ENCODE measurements at regions not wholly inside any gene's neighbourhood (a gene's known extent, or its start where the extent isn't known, plus 50 kb on each side); places are given as distances from the start of the nearest gene placed in this dataset.
A peak's percentile ranks its signal among the peaks of the same experiment; 100 is the strongest.

GRCh38 chr2:12302140-12302539, 414.6 kb upstream of the TRIB2 start:
- TF ChIP-seq CTCF (IDR thresholded peaks at IDR 0.05; ENCODE audit: poor library complexity, severe bottlenecking), result no peak
- no peak overlapping the region for H3K4me3 ChIP-seq (ENCODE audit: severe bottlenecking)
- H3K4me1 ChIP-seq (ENCODE audit: insufficient read depth, poor library complexity, severe bottlenecking), result peaks cover 28% of the 10 kb centered on the region
- H3K9me3 ChIP-seq (ENCODE audit: severe bottlenecking), result no peaks in the 10 kb centered on the region
- DNase-seq (ENCODE audit: low spot score) (no peak), ATAC-seq (ENCODE audit: low read depth) (no peak)
- H3K27ac ChIP-seq (ENCODE audit: poor library complexity, severe bottlenecking), result no peak overlapping the region
- no peaks in the 10 kb centered on the region for H3K27me3 ChIP-seq (ENCODE audit: insufficient read depth, poor library complexity, severe bottlenecking)
- no peaks in the 10 kb centered on the region for H3K36me3 ChIP-seq (ENCODE audit: low read depth)

DNA sequence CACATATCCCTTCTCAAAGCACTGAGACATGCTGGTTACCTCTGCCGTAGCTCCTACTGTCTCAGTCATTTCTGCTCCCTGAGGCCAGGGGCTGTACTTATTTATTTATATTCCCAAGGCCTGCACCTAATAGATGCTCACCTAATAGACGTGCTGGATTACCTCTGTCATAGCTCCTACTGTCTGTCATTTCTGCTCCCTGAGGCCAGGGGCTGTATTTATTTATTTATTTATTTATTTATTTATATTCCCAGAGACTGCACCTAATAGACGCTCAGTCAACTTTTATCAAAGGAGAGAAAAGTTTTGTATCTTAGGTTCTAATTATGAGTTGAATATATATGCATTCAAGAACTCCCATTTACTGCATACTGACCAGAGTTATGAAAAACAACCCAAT, 414.0 kb upstream of the TRIB2 start:
- Histone ChIP-seq H3K27me3 (ENCODE audit: insufficient read depth, poor library complexity, severe bottlenecking) (no peaks in the 10 kb centered on the region), H3K9me3 (ENCODE audit: severe bottlenecking) (no peaks in the 10 kb centered on the region), H3K4me3 (ENCODE audit: severe bottlenecking) (no peak overlapping the region), H3K4me1 (ENCODE audit: insufficient read depth, poor library complexity, severe bottlenecking) (peaks cover 28% of the 10 kb centered on the region), H3K27ac (ENCODE audit: poor library complexity, severe bottlenecking) (peak overlapping the region; percentile 44), H3K36me3 (ENCODE audit: low read depth) (no peaks in the 10 kb centered on the region)
- ATAC-seq (ENCODE audit: low read depth) (no peak), DNase-seq (ENCODE audit: low spot score) (no peak)
- TF ChIP-seq CTCF (IDR thresholded peaks at IDR 0.05; ENCODE audit: poor library complexity, severe bottlenecking), result no peak

- Histone ChIP-seq H3K9me3 (ENCODE audit: severe bottlenecking) (no peaks in the 10 kb centered on the region), H3K4me1 (ENCODE audit: insufficient read depth, poor library complexity, severe bottlenecking) (peaks cover 28% of the 10 kb centered on the region), H3K4me3 (ENCODE audit: severe bottlenecking) (no peak overlapping the region), H3K27ac (ENCODE audit: poor library complexity, severe bottlenecking) (peak overlapping the region; percentile 44), H3K27me3 (ENCODE audit: insufficient read depth, poor library complexity, severe bottlenecking) (no peaks in the 10 kb centered on the region), H3K36me3 (ENCODE audit: low read depth) (no peaks in the 10 kb centered on the region)
- peak; percentile 69 for ATAC-seq (ENCODE audit: low read depth)
- no peak for DNase-seq (ENCODE audit: low spot score)
- TF ChIP-seq CTCF (IDR thresholded peaks at IDR 0.05; ENCODE audit: poor library complexity, severe bottlenecking), result no peak
Measured at GRCh38 chr2:12303181-12304030, 413.3 kb upstream of the TRIB2 start.

- ATAC-seq (ENCODE audit: low read depth), result no peak
- DNase-seq (ENCODE audit: low spot score), result no peak
- Histone ChIP-seq H3K27ac (ENCODE audit: poor library complexity, severe bottlenecking) (no peak overlapping the region), H3K4me1 (ENCODE audit: insufficient read depth, poor library complexity, severe bottlenecking) (peaks cover 28% of the 10 kb centered on the region), H3K27me3 (ENCODE audit: insufficient read depth, poor library complexity, severe bottlenecking) (no peaks in the 10 kb centered on the region), H3K9me3 (ENCODE audit: severe bottlenecking) (no peaks in the 10 kb centered on the region), H3K36me3 (ENCODE audit: low read depth) (no peaks in the 10 kb centered on the region), H3K4me3 (ENCODE audit: severe bottlenecking) (no peak overlapping the region)
- TF ChIP-seq CTCF (IDR thresholded peaks at IDR 0.05; ENCODE audit: poor library complexity, severe bottlenecking), result no peak
Measured at GRCh38 chr2:12304564-12305171, 412.1 kb upstream of the TRIB2 start.

GRCh38 chr2:12305931-12306330, 410.8 kb upstream of the TRIB2 start:
- ATAC-seq (ENCODE audit: low read depth), result no peak
- TF ChIP-seq CTCF (IDR thresholded peaks at IDR 0.05; ENCODE audit: poor library complexity, severe bottlenecking), result no peak
- peaks cover 16% of the 10 kb centered on the region for H3K4me1 ChIP-seq (ENCODE audit: insufficient read depth, poor library complexity, severe bottlenecking)
- no peaks in the 10 kb centered on the region for H3K9me3 ChIP-seq (ENCODE audit: severe bottlenecking)
- H3K27ac ChIP-seq (ENCODE audit: poor library complexity, severe bottlenecking), result no peak overlapping the region
- H3K4me3 ChIP-seq (ENCODE audit: severe bottlenecking), result no peak overlapping the region
- DNase-seq (ENCODE audit: low spot score), result no peak
- no peaks in the 10 kb centered on the region for H3K27me3 ChIP-seq (ENCODE audit: insufficient read depth, poor library complexity, severe bottlenecking)
- no peaks in the 10 kb centered on the region for H3K36me3 ChIP-seq (ENCODE audit: low read depth)
